HAP-1 (cell line): ENCODE measurements at regions not wholly inside any gene's neighbourhood (a gene's known extent, or its start where the extent isn't known, plus 50 kb on each side); places are given as distances from the start of the nearest gene placed in this dataset.

Source experiments
- DNase-seq, 2 experiments: peaks; one replicate each; pipeline ENCODE4 v3.0.0-alpha.2; 2016 to 2020; ENCODE audit warnings: low spot score in 2 of 2
- H3K27me3 ChIP-seq: fragments of 250-450 bp; sonication (Bioruptor Pico); 2 replicates; pipeline ENCODE4 v1.5.1; 2020; ENCODE audit warnings: low read depth, mild to moderate bottlenecking, moderate library complexity
- H3K36me3 ChIP-seq: fragments of 250-450 bp; sonication (Bioruptor Pico); replicated peaks from 2 replicates; pipeline ENCODE4 v1.5.1; 2020; ENCODE audit warnings: mild to moderate bottlenecking
- H3K4me1 ChIP-seq: fragments of 250-450 bp; sonication (Bioruptor Pico); 2 replicates; pipeline ENCODE4 v1.5.1; 2020; ENCODE audit warnings: mild to moderate bottlenecking
- H3K4me3 ChIP-seq: fragments of 250-450 bp; sonication (Bioruptor Pico); 2 replicates; pipeline ENCODE4 v1.5.1; 2020; ENCODE audit warnings: mild to moderate bottlenecking, moderate library complexity
- H3K9me3 ChIP-seq: fragments of 250-450 bp; sonication (Bioruptor Pico); 2 replicates; pipeline ENCODE4 v1.5.1; 2020; ENCODE audit warnings: mild to moderate bottlenecking, moderate library complexity
- in situ Hi-C: fragments of 300-500 bp; cut with MboI; formaldehyde crosslinking; loops from 3 replicates; pipeline ENCODE4 v1.14.3; 2020; ENCODE audit warnings: low sequenced_read_pairs, inconsistent platforms, mixed read lengths

GRCh38 chr13:111968336-111969010 is 98.5 kb upstream of the SOX1 start:
- Histone ChIP-seq H3K9me3 (no peaks in the 10 kb centered on the region), H3K27me3 (no peaks in the 10 kb centered on the region), H3K36me3 (no peaks in the 10 kb centered on the region), H3K4me1 (no peaks in the 10 kb centered on the region), H3K4me3 (no peak overlapping the region)
- in situ Hi-C loops = no loop called here
- DNase-seq = no peak

- in situ Hi-C loops = no loop called here
- H3K4me3 ChIP-seq = no peak overlapping the region
- H3K4me1 ChIP-seq = no peaks in the 10 kb centered on the region
- no peak for DNase-seq
- H3K27me3 ChIP-seq = no peaks in the 10 kb centered on the region
- no peaks in the 10 kb centered on the region for H3K9me3 ChIP-seq
- H3K36me3 ChIP-seq = no peaks in the 10 kb centered on the region
These were observed 97.3 kb upstream of the SOX1 start for GRCh38 chr13:111969551-111970135.

- H3K4me3 ChIP-seq = no peak overlapping the region
- no peaks in the 10 kb centered on the region for H3K27me3 ChIP-seq
- H3K36me3 ChIP-seq = no peaks in the 10 kb centered on the region
- in situ Hi-C loops = no loop called here
- no peak for DNase-seq
- 0 out of 2 replicates have a peak, but pooled peaks cover 3% of the 10 kb centered on the region for H3K9me3 ChIP-seq
- H3K4me1 ChIP-seq = no peaks in the 10 kb centered on the region
These were observed 96.3 kb upstream of the SOX1 start for GRCh38 chr13:111970494-111971141.

GRCh38 chr13:111971891-111972780 is 94.8 kb upstream of the SOX1 start:
- Histone ChIP-seq H3K4me3 (no peak overlapping the region), H3K9me3 (0 out of 2 replicates have a peak, but pooled peaks cover 3% of the 10 kb centered on the region), H3K36me3 (no peaks in the 10 kb centered on the region), H3K4me1 (no peaks in the 10 kb centered on the region), H3K27me3 (no peaks in the 10 kb centered on the region)
- peak; percentile 4 to 17 for DNase-seq
- in situ Hi-C loops = no loop called here

GRCh38 chr13:111973186-111973585 is 93.8 kb upstream of the SOX1 start:
- no peaks in the 10 kb centered on the region for H3K4me1 ChIP-seq
- no peaks in the 10 kb centered on the region for H3K27me3 ChIP-seq
- in situ Hi-C loops = no loop called here
- no peaks in the 10 kb centered on the region for H3K36me3 ChIP-seq
- 0 out of 2 replicates have a peak, but pooled peaks cover 3% of the 10 kb centered on the region for H3K9me3 ChIP-seq
- no peak for DNase-seq
- H3K4me3 ChIP-seq = no peak overlapping the region

GRCh38 chr13:111973605-111974340 is 93.2 kb upstream of the SOX1 start:
- H3K27me3 ChIP-seq = no peaks in the 10 kb centered on the region
- H3K4me1 ChIP-seq = no peaks in the 10 kb centered on the region
- no peak overlapping the region for H3K4me3 ChIP-seq
- DNase-seq = no peak
- H3K36me3 ChIP-seq = no peaks in the 10 kb centered on the region
- in situ Hi-C loops = no loop called here
- H3K9me3 ChIP-seq = 0 out of 2 replicates have a peak, but pooled peaks cover 3% of the 10 kb centered on the region

- H3K4me1 ChIP-seq = no peaks in the 10 kb centered on the region
- no peak overlapping the region for H3K4me3 ChIP-seq
- H3K9me3 ChIP-seq = 0 out of 2 replicates have a peak, but pooled peaks cover 3% of the 10 kb centered on the region
- no peaks in the 10 kb centered on the region for H3K36me3 ChIP-seq
- in situ Hi-C loops = no loop called here
- H3K27me3 ChIP-seq = no peaks in the 10 kb centered on the region
- DNase-seq = no peak
These were observed 92.7 kb upstream of the SOX1 start for GRCh38 chr13:111974341-111974640.

- H3K27me3 ChIP-seq = no peaks in the 10 kb centered on the region
- in situ Hi-C loops = no loop called here
- H3K9me3 ChIP-seq = 0 out of 2 replicates have a peak, but pooled peaks cover 3% of the 10 kb centered on the region
- H3K36me3 ChIP-seq = no peaks in the 10 kb centered on the region
- H3K4me1 ChIP-seq = no peaks in the 10 kb centered on the region
- no peak for DNase-seq
- H3K4me3 ChIP-seq = no peak overlapping the region
These were observed 91.1 kb upstream of the SOX1 start for GRCh38 chr13:111975539-111976473.

- DNase-seq = no peak
- in situ Hi-C loops = no loop called here
- no peaks in the 10 kb centered on the region for H3K36me3 ChIP-seq
- no peak overlapping the region for H3K4me3 ChIP-seq
- H3K4me1 ChIP-seq = no peaks in the 10 kb centered on the region
- 0 out of 2 replicates have a peak, but pooled peaks cover 3% of the 10 kb centered on the region for H3K9me3 ChIP-seq
- H3K27me3 ChIP-seq = no peaks in the 10 kb centered on the region
These were observed 90.3 kb upstream of the SOX1 start for GRCh38 chr13:111976474-111977178.

- Histone ChIP-seq H3K36me3 (no peaks in the 10 kb centered on the region), H3K4me1 (no peaks in the 10 kb centered on the region), H3K27me3 (no peaks in the 10 kb centered on the region), H3K9me3 (0 out of 2 replicates have a peak, but pooled peaks cover 3% of the 10 kb centered on the region), H3K4me3 (no peak overlapping the region)
- no peak for DNase-seq
- in situ Hi-C loops = no loop called here
These were observed 89.8 kb upstream of the SOX1 start for GRCh38 chr13:111977179-111977506.

- DNase-seq = no peak
- Histone ChIP-seq H3K4me1 (no peaks in the 10 kb centered on the region), H3K9me3 (0 out of 2 replicates have a peak, but pooled peaks cover 3% of the 10 kb centered on the region), H3K36me3 (no peaks in the 10 kb centered on the region), H3K4me3 (no peak overlapping the region), H3K27me3 (no peaks in the 10 kb centered on the region)
- in situ Hi-C loops = no loop called here
These were observed 88.4 kb upstream of the SOX1 start for GRCh38 chr13:111978546-111978945.
